ENCODE measurements at regions not wholly inside any gene's neighbourhood (a gene's known extent, or its start where the extent isn't known, plus 50 kb on each side); places are given as distances from the start of the nearest gene placed in this dataset.

GRCh38 chr12:91900971-91901370 lies 244.7 kb downstream of the BTG1 start:
- TF ChIP-seq EZH2 (IDR thresholded peaks at IDR 0.05; ENCODE audit: borderline replicate concordance) (no peak), CTCF (IDR thresholded peaks at IDR 0.05; ENCODE audit: poor library complexity) (no peak), EZH2phosphoT487 (IDR thresholded peaks at IDR 0.05; ENCODE audit: low read depth, severe bottlenecking, unreplicated experiment) (no peak)

Measured in hepatocyte (in vitro differentiated cells).